Activated CD8-positive, alpha-beta T cell treated with anti-CD3 and anti-CD28 coated beads, Interleukin-2, amount 10 ng/mL, durations not matched to agents 7 days and 5 days (primary cell): ENCODE measurements at regions not wholly inside any gene's neighbourhood (a gene's known extent, or its start where the extent isn't known, plus 50 kb on each side); places are given as distances from the start of the nearest gene placed in this dataset.
"Not testable (repeated sequence)": the region's sequence is repeated elsewhere in the genome, so short reads cannot be mapped to it uniquely, and the experiment has no call there.

Experiments
- ATAC-seq: fragments of 150-1000 bp; cut with Tn5 transposase; one replicate; pipeline ENCODE4 v1.10.0; 2021; ENCODE audit warnings: moderate library complexity
- CTCF ChIA-PET: fragments of 350-600 bp; sonication (Branson Sonifier 250); formaldehyde crosslinking; loops from one replicate; lab custom pipeline; 2021; ENCODE audit warnings: antibody characterized with exemption; lab: Charles Lee
- POLR2A ChIA-PET: fragments of 350-600 bp; sonication (Branson Sonifier 250); formaldehyde crosslinking; loops from one replicate; lab custom pipeline; 2021; ENCODE audit warnings: antibody characterized with exemption; lab: Charles Lee
- DNase-seq: peaks from one replicate; pipeline ENCODE4 v3.0.0-alpha.2; 2020
- H3K27ac Mint-ChIP-seq: one replicate; pipeline ENCODE4 v1.8.0; 2021; ENCODE audit warnings: mild to moderate bottlenecking, mixed read lengths
- H3K27me3 Mint-ChIP-seq: one replicate; pipeline ENCODE4 v1.8.0; 2021; ENCODE audit warnings: low read depth, mixed read lengths
- H3K36me3 Mint-ChIP-seq: one replicate; pipeline ENCODE4 v1.8.0; 2021; ENCODE audit warnings: low read depth, mixed read lengths
- H3K4me1 Mint-ChIP-seq: one replicate; pipeline ENCODE4 v1.8.0; 2021; ENCODE audit warnings: low read depth, mixed read lengths
- H3K4me3 Mint-ChIP-seq: one replicate; pipeline ENCODE4 v1.8.0; 2021; ENCODE audit warnings: mild to moderate bottlenecking, mixed read lengths
- H3K9me3 Mint-ChIP-seq: one replicate; pipeline ENCODE4 v1.8.0; 2022; ENCODE audit warnings: mixed read lengths; ENCODE audit not compliant: insufficient read depth

GRCh38 chr6:167671379-167671976 is 155.2 kb upstream of the AFDN start:
- ATAC-seq, H3K4me1 Mint-ChIP-seq, H3K27ac Mint-ChIP-seq, H3K36me3 Mint-ChIP-seq, H3K4me3 Mint-ChIP-seq, CTCF ChIA-PET, DNase-seq, POLR2A ChIA-PET, H3K9me3 Mint-ChIP-seq: not testable (repeated sequence)
- peaks cover 12% of the 10 kb centered on the region for H3K27me3 Mint-ChIP-seq

DNA sequence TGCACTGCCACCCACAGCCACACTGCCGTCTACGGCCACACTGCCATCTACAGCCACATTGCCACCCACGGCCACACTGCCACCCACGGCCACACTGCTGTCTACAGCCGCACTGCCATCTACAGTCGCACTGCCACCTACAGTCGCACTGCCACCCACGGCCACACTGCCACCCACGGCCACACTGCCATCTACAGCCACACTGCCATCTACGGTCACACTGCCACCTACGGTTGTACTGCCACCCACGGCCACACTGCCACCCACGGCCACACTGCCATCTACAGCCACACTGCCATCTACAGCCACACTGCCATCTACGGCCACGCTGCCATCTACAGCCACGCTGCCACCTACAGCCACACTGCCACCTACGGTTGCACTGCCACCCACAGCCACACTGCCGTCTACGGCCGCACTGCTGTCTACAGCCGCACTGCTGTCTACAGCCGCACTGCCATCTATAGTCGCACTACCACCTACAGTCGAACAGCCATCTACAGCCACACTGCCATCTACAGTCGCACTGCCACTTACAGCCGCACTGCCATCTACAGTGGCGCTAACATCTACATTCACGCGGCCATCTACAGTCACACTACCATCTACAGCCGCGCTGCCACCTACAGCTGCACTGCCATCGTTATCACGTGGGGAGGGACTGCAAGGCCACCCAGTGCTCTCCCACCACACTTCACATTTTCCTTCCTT is 154.6 kb upstream of the AFDN start:
- peaks cover 16% of the 10 kb centered on the region for H3K27me3 Mint-ChIP-seq
- no peak for ATAC-seq

DNA sequence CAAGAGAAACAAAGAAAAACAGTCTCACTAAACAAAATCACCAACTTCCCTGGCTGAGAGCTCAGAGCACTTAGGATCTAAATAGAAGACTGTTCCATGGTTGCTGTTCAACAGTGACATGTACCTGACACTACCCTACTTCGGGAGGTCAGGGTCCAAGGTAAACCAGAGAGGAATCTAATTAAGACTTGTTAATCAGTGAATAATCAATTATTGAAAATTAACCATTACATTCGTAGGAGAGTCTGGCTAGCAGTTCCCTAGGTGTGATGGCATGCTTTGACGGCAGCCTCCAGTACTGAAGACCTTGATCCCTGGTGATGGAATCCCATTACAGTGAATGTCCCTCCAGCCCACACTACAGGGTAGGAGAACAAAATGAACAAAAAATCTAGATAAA is 154.0 kb upstream of the AFDN start:
- POLR2A ChIA-PET, result no interaction called here
- CTCF ChIA-PET, result no interaction called here
- ATAC-seq, result no peak

More for the DNA sequence above, 154.6 kb upstream of the AFDN start:
- no peaks in the 10 kb centered on the region for H3K36me3 Mint-ChIP-seq
- no peak overlapping the region for H3K4me3 Mint-ChIP-seq
- ChIA-PET POLR2A (no interaction called here), CTCF (no interaction called here)
- H3K4me1 Mint-ChIP-seq, result no peaks in the 10 kb centered on the region
- H3K27ac Mint-ChIP-seq, result no peak overlapping the region
- DNase-seq, result no peak
- H3K9me3 Mint-ChIP-seq, result no peaks in the 10 kb centered on the region

DNA sequence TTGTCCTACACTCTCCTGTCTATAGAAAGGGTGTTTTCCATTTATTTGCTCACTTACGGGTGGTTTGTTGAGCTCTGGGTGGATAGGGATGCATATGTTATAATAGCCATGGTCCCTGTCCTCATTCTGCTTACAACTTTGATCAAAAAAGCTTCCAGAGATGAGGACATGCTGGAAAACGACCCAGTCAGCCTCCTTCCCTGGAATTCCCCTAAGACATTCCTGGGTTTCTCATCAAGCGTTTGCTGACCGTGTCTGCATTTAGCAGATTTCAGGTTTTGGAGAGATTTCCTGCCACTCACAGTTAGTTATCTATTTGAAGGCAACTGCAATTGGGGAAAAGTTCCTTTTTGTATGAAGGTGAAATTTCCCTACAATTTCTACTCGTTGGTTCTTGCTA is 152.8 kb upstream of the AFDN start:
- Mint-ChIP-seq H3K4me3 (no peak overlapping the region), H3K27me3 (peaks cover 29% of the 10 kb centered on the region), H3K36me3 (no peaks in the 10 kb centered on the region), H3K4me1 (no peaks in the 10 kb centered on the region), H3K9me3 (no peaks in the 10 kb centered on the region), H3K27ac (no peak overlapping the region)
- CTCF ChIA-PET, result no interaction called here
- POLR2A ChIA-PET, result no interaction called here
- no peak for ATAC-seq
- DNase-seq, result no peak

More for the DNA sequence above, 154.0 kb upstream of the AFDN start:
- H3K27me3 Mint-ChIP-seq, result peaks cover 20% of the 10 kb centered on the region
- no peak for DNase-seq
- no peak overlapping the region for H3K27ac Mint-ChIP-seq
- no peak overlapping the region for H3K4me3 Mint-ChIP-seq
- no peaks in the 10 kb centered on the region for H3K36me3 Mint-ChIP-seq
- no peaks in the 10 kb centered on the region for H3K4me1 Mint-ChIP-seq
- H3K9me3 Mint-ChIP-seq, result no peaks in the 10 kb centered on the region

GRCh38 chr6:167674486-167674885 is 152.2 kb upstream of the AFDN start:
- H3K27ac Mint-ChIP-seq, result no peak overlapping the region
- ChIA-PET CTCF (no interaction called here), POLR2A (no interaction called here)
- DNase-seq (no peak), ATAC-seq (no peak)
- no peaks in the 10 kb centered on the region for H3K36me3 Mint-ChIP-seq
- H3K4me3 Mint-ChIP-seq, result no peak overlapping the region
- H3K9me3 Mint-ChIP-seq, result no peaks in the 10 kb centered on the region
- no peaks in the 10 kb centered on the region for H3K4me1 Mint-ChIP-seq
- H3K27me3 Mint-ChIP-seq, result peaks cover 34% of the 10 kb centered on the region

GRCh38 chr6:167676000-167676665 is 150.6 kb upstream of the AFDN start:
- CTCF ChIA-PET, result no interaction called here
- Mint-ChIP-seq H3K36me3 (no peaks in the 10 kb centered on the region), H3K27ac (no peak overlapping the region), H3K9me3 (no peaks in the 10 kb centered on the region), H3K4me3 (no peak overlapping the region), H3K27me3 (peaks cover 47% of the 10 kb centered on the region), H3K4me1 (no peaks in the 10 kb centered on the region)
- ATAC-seq, result no peak
- POLR2A ChIA-PET, result no interaction called here
- no peak for DNase-seq

DNA sequence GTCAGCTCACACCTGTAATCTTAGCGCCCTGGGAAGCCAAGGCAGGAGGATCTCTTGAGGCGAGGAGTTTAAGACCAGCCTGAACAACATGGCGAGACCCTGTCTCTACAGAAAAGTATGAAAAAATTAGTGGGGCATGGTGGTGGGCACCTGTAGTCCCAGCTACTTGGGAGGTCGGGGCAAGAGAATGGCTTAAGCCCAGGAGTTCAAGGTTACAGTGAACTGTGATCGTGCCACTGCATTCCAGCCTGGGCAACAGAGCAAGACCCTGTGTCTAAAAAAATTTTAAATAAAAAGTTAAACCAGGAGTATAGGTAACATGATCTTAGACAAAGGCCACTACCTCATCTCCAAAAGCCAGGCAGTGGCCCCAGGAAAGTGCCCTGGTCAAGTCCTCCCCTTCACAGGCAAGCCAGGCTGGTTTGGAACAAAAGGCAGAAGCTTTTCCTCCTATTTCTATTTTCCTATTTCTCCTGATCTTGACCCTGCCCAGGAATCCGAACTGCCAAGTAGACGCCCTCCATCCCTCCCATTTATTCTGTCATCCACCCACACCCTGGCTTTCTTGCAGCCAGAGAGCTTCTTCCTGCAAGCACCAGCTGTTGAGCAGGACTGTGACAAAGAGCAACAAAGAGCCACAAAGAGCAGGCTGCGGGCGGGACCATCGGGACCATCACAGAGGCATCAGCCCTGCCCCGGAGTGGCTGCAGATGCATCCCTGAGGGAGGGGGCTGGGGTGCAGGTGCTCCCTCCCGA is 149.9 kb upstream of the AFDN start:
- H3K27me3 Mint-ChIP-seq, result peaks cover 50% of the 10 kb centered on the region
- H3K4me1 Mint-ChIP-seq, result no peaks in the 10 kb centered on the region
- no peaks in the 10 kb centered on the region for H3K36me3 Mint-ChIP-seq
- CTCF ChIA-PET, result no interaction called here
- DNase-seq (no peak), ATAC-seq (no peak)
- H3K4me3 Mint-ChIP-seq, result no peak overlapping the region
- POLR2A ChIA-PET, result no interaction called here
- no peak overlapping the region for H3K27ac Mint-ChIP-seq
- no peaks in the 10 kb centered on the region for H3K9me3 Mint-ChIP-seq

GRCh38 chr6:167677422-167677789 is 149.3 kb upstream of the AFDN start:
- CTCF ChIA-PET, result no interaction called here
- no peak for DNase-seq

DNA sequence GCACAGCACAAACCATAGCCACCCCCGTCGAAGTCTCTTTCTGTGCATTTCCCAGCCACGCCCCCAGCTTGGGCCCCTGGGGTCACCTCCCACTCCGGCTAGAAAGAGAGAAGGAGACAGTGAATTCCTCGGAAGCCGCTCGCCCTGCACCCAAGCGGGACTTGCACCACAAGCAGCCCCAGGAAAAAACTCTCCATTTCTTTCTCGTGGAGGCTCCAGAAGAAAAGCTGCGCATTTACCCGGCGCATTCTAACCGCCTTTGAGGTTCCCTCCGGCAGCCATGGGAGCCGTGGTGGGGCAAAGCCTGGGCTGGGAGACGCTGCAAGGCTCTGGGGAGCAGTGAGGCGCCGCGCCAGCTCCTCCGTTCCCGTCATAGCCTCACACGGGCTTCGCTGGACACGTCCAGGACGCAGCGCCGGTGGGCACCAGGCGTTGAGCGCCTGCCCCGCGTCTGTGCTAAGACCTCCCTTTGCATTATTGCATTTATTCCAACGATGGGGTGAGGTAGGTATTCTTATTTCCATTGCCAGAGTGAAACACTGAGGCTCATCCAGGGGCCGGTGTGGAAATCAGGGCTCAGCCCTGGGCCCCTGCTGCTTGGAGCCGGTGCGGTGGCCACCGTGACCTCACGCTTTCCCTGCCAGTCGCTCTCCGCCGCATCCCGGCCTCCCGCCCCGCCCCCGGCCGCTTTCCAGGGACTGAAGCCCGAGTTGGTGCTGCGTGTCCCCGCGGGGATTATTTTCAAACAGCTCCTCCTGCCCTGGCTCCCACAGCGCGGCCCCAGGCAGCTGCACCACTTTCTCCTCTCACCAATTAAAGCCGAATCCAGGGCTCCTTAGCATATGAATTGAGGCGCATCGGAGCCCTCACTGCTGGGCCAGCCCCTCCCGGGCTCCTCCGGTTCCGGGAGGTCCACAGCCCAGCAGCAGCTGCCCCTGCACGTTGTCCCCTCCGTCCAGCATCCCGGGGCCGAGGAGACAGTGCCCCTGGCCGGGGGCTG is 148.3 kb upstream of the AFDN start:
- Mint-ChIP-seq H3K27ac (no peak overlapping the region), H3K4me3 (no peak overlapping the region), H3K27me3 (peaks cover 50% of the 10 kb centered on the region), H3K9me3 (no peaks in the 10 kb centered on the region), H3K36me3 (no peaks in the 10 kb centered on the region), H3K4me1 (no peaks in the 10 kb centered on the region)
- ATAC-seq, result no peak
- no peak for DNase-seq
- CTCF ChIA-PET, result no interaction called here
- POLR2A ChIA-PET, result no interaction called here

More at GRCh38 chr6:167677422-167677789, 149.3 kb upstream of the AFDN start:
- Mint-ChIP-seq H3K27me3 (peaks cover 50% of the 10 kb centered on the region), H3K27ac (no peak overlapping the region), H3K9me3 (no peaks in the 10 kb centered on the region), H3K4me1 (no peaks in the 10 kb centered on the region), H3K4me3 (no peak overlapping the region), H3K36me3 (no peaks in the 10 kb centered on the region)
- no peak for ATAC-seq
- POLR2A ChIA-PET, result no interaction called here

GRCh38 chr6:167679122-167679736 is 147.5 kb upstream of the AFDN start:
- Mint-ChIP-seq H3K27ac (no peak overlapping the region), H3K27me3 (peaks cover 51% of the 10 kb centered on the region), H3K36me3 (no peaks in the 10 kb centered on the region), H3K4me3 (no peak overlapping the region), H3K4me1 (no peaks in the 10 kb centered on the region), H3K9me3 (no peaks in the 10 kb centered on the region)
- DNase-seq (no peak), ATAC-seq (no peak)
- ChIA-PET POLR2A (no interaction called here), CTCF (no interaction called here)
